ENCODE measurements at regions not wholly inside any gene's neighbourhood (a gene's known extent, or its start where the extent isn't known, plus 50 kb on each side); places are given as distances from the start of the nearest gene placed in this dataset.

DNA sequence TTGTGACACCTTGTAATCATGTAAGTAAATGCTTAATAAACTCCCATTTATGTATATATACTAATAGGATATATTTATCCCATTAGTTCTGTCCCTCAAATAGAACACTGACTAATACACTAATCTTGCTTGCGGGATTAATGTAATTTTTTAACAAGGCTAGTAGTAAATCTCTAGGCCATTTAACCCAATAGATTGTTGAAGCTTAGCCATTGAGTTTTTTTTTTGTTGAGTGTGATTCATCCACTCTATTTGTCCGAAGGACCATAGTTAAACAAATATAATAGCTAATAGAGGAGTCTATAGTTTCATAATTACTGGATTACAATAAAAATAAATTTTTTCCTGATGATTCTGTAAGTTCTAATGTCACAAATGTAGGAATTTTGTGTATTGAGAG is 474.4 kb downstream of the CDH9 start:
- no peak overlapping the region for H2AFZ ChIP-seq (ENCODE audit: low read length, unreplicated experiment)
- H3K4me1 ChIP-seq (ENCODE audit: control insufficient read depth, insufficient read depth, low read length, unreplicated experiment), result no peaks in the 10 kb centered on the region
- no peak overlapping the region for H3K4me3 ChIP-seq (ENCODE audit: low read depth, low read length)
- H3K27me3 ChIP-seq (ENCODE audit: insufficient read depth, low read length), result no peaks in the 10 kb centered on the region
- H3K36me3 ChIP-seq (ENCODE audit: insufficient read depth, low read length), result no peaks in the 10 kb centered on the region
- no peak overlapping the region for H3K27ac ChIP-seq (ENCODE audit: low read depth, low read length)
- H3K79me2 ChIP-seq (ENCODE audit: control insufficient read depth, insufficient read depth, low read length, unreplicated experiment), result no peaks in the 10 kb centered on the region

DNA sequence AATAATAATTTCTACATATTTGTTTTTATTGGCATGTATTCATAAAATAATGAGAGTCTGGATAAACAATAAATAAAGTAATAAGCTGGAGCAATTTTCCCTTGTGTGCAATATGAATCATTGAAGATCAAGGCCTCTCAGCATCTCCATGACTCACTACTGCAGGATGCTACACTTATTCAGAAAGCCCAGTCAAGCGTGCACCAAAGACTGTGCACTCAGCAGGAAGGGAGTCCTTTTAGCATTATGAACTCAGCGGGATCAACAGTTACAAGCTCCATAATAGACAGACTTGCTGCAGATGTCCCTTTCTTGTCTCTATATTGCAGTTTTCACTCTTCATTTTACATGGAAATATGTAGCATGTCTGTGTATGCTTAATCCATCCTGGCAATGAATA is 485.3 kb downstream of the CDH9 start:
- Histone ChIP-seq H3K79me2 (ENCODE audit: control insufficient read depth, insufficient read depth, low read length, unreplicated experiment) (no peaks in the 10 kb centered on the region), H3K36me3 (ENCODE audit: insufficient read depth, low read length) (no peaks in the 10 kb centered on the region), H3K27ac (ENCODE audit: low read depth, low read length) (no peak overlapping the region), H3K27me3 (ENCODE audit: insufficient read depth, low read length) (no peaks in the 10 kb centered on the region), H3K4me1 (ENCODE audit: control insufficient read depth, insufficient read depth, low read length, unreplicated experiment) (no peaks in the 10 kb centered on the region), H3K4me3 (ENCODE audit: low read depth, low read length) (no peak overlapping the region), H2AFZ (ENCODE audit: low read length, unreplicated experiment) (no peak overlapping the region)

DNA sequence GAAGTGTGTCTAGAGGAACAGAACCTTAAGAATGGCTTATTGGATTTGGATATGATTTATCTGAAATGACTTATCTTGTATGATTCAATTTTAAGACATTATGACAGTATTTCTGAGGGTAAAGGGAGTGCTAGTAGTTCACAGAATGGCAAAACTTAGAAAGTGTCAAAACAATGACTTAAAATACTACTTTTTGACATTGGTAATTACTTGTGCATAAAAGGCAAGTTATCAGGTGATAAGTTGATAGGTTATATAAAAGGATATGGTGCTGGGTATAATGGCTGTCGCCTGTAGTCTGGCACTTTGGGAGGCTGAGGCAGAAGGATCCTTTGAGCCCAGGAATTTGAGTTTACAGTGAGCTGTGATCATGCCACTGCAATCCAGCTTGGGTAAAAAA is 494.4 kb downstream of the CDH9 start:
- H3K4me1 ChIP-seq (ENCODE audit: control insufficient read depth, insufficient read depth, low read length, unreplicated experiment), result no peaks in the 10 kb centered on the region
- H3K4me3 ChIP-seq (ENCODE audit: low read depth, low read length), result no peak overlapping the region
- no peaks in the 10 kb centered on the region for H3K79me2 ChIP-seq (ENCODE audit: control insufficient read depth, insufficient read depth, low read length, unreplicated experiment)
- no peaks in the 10 kb centered on the region for H3K36me3 ChIP-seq (ENCODE audit: insufficient read depth, low read length)
- H2AFZ ChIP-seq (ENCODE audit: low read length, unreplicated experiment), result no peak overlapping the region
- no peaks in the 10 kb centered on the region for H3K27me3 ChIP-seq (ENCODE audit: insufficient read depth, low read length)
- H3K27ac ChIP-seq (ENCODE audit: low read depth, low read length), result no peak overlapping the region

DNA sequence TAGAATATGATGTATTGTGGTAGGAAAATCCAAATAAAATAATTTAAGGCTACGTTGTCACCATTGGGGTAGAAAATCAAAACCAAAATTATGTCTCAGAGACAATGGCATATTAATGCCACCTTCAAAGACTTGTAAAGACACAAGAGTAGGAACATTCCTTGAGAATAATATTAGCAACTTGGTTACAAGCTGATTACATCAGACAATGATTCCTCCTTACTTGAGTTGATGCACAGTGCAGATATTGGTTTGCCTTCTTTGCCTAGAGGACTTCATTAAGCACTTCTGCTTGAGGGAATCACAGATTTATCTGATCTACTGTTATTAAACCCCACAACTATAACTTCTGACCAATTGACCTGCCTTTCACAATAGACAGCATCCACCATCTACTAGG is 500.2 kb downstream of the CDH9 start:
- Histone ChIP-seq H3K36me3 (ENCODE audit: insufficient read depth, low read length) (no peaks in the 10 kb centered on the region), H3K4me3 (ENCODE audit: low read depth, low read length) (no peak overlapping the region), H3K4me1 (ENCODE audit: control insufficient read depth, insufficient read depth, low read length, unreplicated experiment) (no peaks in the 10 kb centered on the region), H2AFZ (ENCODE audit: low read length, unreplicated experiment) (no peak overlapping the region), H3K27ac (ENCODE audit: low read depth, low read length) (no peak overlapping the region), H3K79me2 (ENCODE audit: control insufficient read depth, insufficient read depth, low read length, unreplicated experiment) (no peaks in the 10 kb centered on the region), H3K27me3 (ENCODE audit: insufficient read depth, low read length) (no peaks in the 10 kb centered on the region)

DNA sequence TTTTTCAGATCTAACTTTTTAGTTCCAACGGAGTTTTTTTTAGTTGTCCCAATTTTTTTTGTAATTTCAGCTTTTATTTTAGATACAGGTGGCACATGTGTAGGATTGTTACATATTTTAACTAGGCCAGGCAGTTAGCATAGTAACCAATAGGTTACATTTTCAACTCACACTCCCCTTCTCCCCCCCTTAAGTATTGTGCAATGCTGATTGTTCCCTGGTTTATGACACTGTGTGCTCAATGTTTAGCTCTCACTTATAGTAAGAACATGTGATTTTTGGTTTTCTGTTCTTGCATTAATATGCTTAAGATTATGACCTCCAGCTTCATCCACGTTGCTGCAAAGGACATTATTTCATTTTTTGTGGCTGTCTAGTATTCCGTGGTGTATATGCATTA is 503.2 kb downstream of the CDH9 start:
- Histone ChIP-seq H3K27ac (ENCODE audit: low read depth, low read length) (no peak overlapping the region), H3K4me3 (ENCODE audit: low read depth, low read length) (no peak overlapping the region), H3K36me3 (ENCODE audit: insufficient read depth, low read length) (no peaks in the 10 kb centered on the region), H3K27me3 (ENCODE audit: insufficient read depth, low read length) (no peaks in the 10 kb centered on the region), H3K79me2 (ENCODE audit: control insufficient read depth, insufficient read depth, low read length, unreplicated experiment) (no peaks in the 10 kb centered on the region), H2AFZ (ENCODE audit: low read length, unreplicated experiment) (no peak overlapping the region), H3K4me1 (ENCODE audit: control insufficient read depth, insufficient read depth, low read length, unreplicated experiment) (no peaks in the 10 kb centered on the region)

DNA sequence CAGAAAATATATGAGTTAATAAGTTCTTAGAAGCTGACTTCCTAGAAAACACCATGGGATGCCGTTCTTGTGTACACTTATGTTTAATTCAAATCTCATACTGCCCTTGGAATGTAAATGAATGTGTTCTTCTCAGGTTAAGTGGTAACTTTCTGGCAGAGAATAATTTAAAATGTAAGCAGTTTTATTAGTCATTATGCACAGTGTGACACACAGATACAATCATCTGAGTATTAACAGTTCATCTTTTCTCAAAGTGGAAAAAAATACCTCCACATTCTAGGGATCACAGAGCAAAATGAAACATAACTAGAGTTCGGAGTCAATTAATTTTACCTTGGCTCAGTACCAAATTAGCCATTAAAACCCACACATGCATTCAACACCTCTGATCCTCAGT is 508.1 kb downstream of the CDH9 start:
- no peak overlapping the region for H2AFZ ChIP-seq (ENCODE audit: low read length, unreplicated experiment)
- no peak overlapping the region for H3K4me3 ChIP-seq (ENCODE audit: low read depth, low read length)
- H3K79me2 ChIP-seq (ENCODE audit: control insufficient read depth, insufficient read depth, low read length, unreplicated experiment), result no peaks in the 10 kb centered on the region
- no peaks in the 10 kb centered on the region for H3K4me1 ChIP-seq (ENCODE audit: control insufficient read depth, insufficient read depth, low read length, unreplicated experiment)
- no peaks in the 10 kb centered on the region for H3K36me3 ChIP-seq (ENCODE audit: insufficient read depth, low read length)
- no peaks in the 10 kb centered on the region for H3K27me3 ChIP-seq (ENCODE audit: insufficient read depth, low read length)
- H3K27ac ChIP-seq (ENCODE audit: low read depth, low read length), result no peak overlapping the region

DNA sequence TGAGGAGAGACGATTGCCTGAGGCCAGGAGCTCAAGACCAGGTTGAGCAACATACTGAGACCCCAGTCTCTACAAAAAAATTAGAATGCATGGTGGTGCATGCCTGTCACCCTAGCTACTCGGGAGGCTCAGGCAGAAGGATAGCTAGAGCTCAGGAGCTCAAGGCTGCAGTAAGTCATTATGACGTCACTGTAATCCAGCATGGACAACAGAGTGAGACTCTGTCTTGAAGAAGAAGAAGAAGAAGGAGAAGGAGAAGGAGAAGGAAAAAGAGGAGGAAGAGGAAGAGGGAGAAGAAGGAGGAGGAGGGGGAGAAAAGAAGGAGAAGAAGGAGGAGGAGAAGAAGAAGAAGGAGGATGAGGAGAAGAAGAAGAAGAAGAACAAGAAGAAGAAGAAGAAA is 519.1 kb downstream of the CDH9 start:
- Histone ChIP-seq H2AFZ (ENCODE audit: low read length, unreplicated experiment) (no peak overlapping the region), H3K27ac (ENCODE audit: low read depth, low read length) (no peak overlapping the region), H3K4me1 (ENCODE audit: control insufficient read depth, insufficient read depth, low read length, unreplicated experiment) (no peaks in the 10 kb centered on the region), H3K27me3 (ENCODE audit: insufficient read depth, low read length) (no peaks in the 10 kb centered on the region), H3K4me3 (ENCODE audit: low read depth, low read length) (no peak overlapping the region), H3K79me2 (ENCODE audit: control insufficient read depth, insufficient read depth, low read length, unreplicated experiment) (no peaks in the 10 kb centered on the region), H3K36me3 (ENCODE audit: insufficient read depth, low read length) (no peaks in the 10 kb centered on the region)

DNA sequence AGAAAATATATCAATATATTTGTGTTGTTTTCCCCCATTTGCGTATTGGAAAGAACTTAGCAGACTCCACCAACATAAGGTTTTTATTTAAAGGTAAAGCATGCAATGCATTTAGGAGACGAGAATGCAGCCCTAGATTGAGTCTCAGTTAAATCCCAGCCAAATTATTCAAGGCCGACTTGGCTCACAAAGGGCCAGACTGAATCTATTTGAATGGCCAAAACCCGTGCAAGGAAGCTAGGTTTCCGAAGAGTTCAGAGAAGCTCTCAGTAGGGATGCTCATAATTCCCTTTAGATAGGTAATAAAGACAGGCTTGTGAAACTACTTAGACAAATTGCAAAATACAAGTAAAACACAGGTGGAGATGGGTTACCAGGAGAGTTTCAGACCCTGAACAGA is 520.3 kb downstream of the CDH9 start:
- no peaks in the 10 kb centered on the region for H3K27me3 ChIP-seq (ENCODE audit: insufficient read depth, low read length)
- H3K36me3 ChIP-seq (ENCODE audit: insufficient read depth, low read length), result no peaks in the 10 kb centered on the region
- no peaks in the 10 kb centered on the region for H3K79me2 ChIP-seq (ENCODE audit: control insufficient read depth, insufficient read depth, low read length, unreplicated experiment)
- H2AFZ ChIP-seq (ENCODE audit: low read length, unreplicated experiment), result no peak overlapping the region
- H3K4me1 ChIP-seq (ENCODE audit: control insufficient read depth, insufficient read depth, low read length, unreplicated experiment), result no peaks in the 10 kb centered on the region
- no peak overlapping the region for H3K27ac ChIP-seq (ENCODE audit: low read depth, low read length)
- H3K4me3 ChIP-seq (ENCODE audit: low read depth, low read length), result no peak overlapping the region

DNA sequence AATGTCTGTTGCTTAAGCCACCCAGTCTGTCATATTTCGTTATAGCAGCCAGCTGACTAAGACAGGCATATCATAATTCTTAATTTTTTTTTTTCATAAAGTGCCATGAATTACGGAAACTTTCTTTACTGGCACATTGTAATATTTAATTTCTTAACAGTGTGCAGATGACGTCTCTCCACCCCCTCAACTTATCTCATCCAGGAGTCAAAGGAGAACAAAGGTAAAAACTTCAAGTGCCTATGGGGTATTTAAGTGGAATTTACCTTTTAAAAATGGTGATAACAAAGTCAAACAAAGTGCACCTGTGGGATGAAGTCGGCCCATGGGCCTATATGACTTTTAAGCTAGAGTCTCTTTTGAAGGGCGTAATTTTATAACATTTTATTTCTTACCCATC is 539.4 kb downstream of the CDH9 start:
- Histone ChIP-seq H3K27ac (ENCODE audit: low read depth, low read length) (no peak overlapping the region), H3K36me3 (ENCODE audit: insufficient read depth, low read length) (no peaks in the 10 kb centered on the region), H3K27me3 (ENCODE audit: insufficient read depth, low read length) (no peaks in the 10 kb centered on the region), H3K4me3 (ENCODE audit: low read depth, low read length) (no peak overlapping the region), H3K79me2 (ENCODE audit: control insufficient read depth, insufficient read depth, low read length, unreplicated experiment) (no peaks in the 10 kb centered on the region), H2AFZ (ENCODE audit: low read length, unreplicated experiment) (no peak overlapping the region), H3K4me1 (ENCODE audit: control insufficient read depth, insufficient read depth, low read length, unreplicated experiment) (no peaks in the 10 kb centered on the region)

DNA sequence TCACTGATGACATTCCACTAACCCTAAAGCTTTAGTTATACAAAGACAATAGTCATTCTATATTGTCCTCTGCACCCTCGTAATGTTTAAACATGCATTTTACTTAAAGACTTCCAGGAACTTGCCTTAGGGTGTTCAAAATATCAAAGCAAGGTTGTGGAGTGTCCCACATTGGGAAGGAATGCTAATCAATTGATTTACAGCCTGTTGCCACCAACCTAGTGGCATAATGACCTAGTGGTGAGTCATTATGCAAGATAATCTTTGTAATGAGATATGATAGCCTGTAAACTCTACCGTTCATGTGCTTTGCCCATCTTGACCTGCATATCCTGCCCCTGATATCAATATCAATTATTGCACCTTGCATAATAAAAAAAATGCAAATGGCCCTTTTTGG is 542.9 kb downstream of the CDH9 start:
- Histone ChIP-seq H3K4me1 (ENCODE audit: control insufficient read depth, insufficient read depth, low read length, unreplicated experiment) (no peaks in the 10 kb centered on the region), H3K27ac (ENCODE audit: low read depth, low read length) (no peak overlapping the region), H3K4me3 (ENCODE audit: low read depth, low read length) (no peak overlapping the region), H2AFZ (ENCODE audit: low read length, unreplicated experiment) (no peak overlapping the region), H3K36me3 (ENCODE audit: insufficient read depth, low read length) (no peaks in the 10 kb centered on the region), H3K79me2 (ENCODE audit: control insufficient read depth, insufficient read depth, low read length, unreplicated experiment) (no peaks in the 10 kb centered on the region), H3K27me3 (ENCODE audit: insufficient read depth, low read length) (no peaks in the 10 kb centered on the region)

DNA sequence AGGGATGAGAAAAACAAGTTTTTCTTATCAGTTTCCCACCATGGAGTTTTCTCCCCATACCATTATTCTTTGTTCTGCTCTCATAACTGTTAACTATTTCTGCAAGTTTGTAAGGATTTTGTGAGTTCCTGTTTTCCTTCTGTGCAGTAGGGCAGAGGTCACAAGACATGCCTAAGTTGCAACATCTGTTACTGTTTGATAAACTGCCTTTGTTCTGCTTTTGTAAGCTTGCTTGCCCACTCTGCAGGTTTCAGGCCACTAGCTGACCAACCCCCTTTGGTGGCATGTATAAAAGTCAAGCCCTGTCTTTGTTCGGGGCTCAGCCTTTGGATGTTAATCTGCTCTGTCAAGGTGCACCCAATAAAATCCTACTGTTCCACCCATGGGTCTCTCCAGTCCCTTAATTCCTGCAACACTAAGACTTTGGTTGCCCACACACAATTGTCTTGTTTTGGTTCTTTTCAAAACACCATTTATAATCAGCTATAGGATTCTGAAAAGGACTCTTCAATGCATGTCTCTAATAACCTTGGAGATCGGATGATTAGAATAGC is 545.4 kb downstream of the CDH9 start:
- Histone ChIP-seq H3K27ac (ENCODE audit: low read depth, low read length) (no peak overlapping the region), H3K79me2 (ENCODE audit: control insufficient read depth, insufficient read depth, low read length, unreplicated experiment) (no peaks in the 10 kb centered on the region), H3K36me3 (ENCODE audit: insufficient read depth, low read length) (no peaks in the 10 kb centered on the region)

More for the DNA sequence above, 545.4 kb downstream of the CDH9 start:
- no peaks in the 10 kb centered on the region for H3K27me3 ChIP-seq (ENCODE audit: insufficient read depth, low read length)
- H3K4me1 ChIP-seq (ENCODE audit: control insufficient read depth, insufficient read depth, low read length, unreplicated experiment), result no peaks in the 10 kb centered on the region
- no peak overlapping the region for H2AFZ ChIP-seq (ENCODE audit: low read length, unreplicated experiment)
- H3K4me3 ChIP-seq (ENCODE audit: low read depth, low read length), result no peak overlapping the region
